HuH-7.5 (cell line): ENCODE measurements at regions not wholly inside any gene's neighbourhood (a gene's known extent, or its start where the extent isn't known, plus 50 kb on each side); places are given as distances from the start of the nearest gene placed in this dataset.
"Not testable (repeated sequence)": the region's sequence is repeated elsewhere in the genome, so short reads cannot be mapped to it uniquely, and the experiment has no call there.

Experiments
- DNase-seq: peaks from one replicate; pipeline ENCODE4 v3.0.0; 2011; ENCODE audit warnings: low spot score

DNA sequence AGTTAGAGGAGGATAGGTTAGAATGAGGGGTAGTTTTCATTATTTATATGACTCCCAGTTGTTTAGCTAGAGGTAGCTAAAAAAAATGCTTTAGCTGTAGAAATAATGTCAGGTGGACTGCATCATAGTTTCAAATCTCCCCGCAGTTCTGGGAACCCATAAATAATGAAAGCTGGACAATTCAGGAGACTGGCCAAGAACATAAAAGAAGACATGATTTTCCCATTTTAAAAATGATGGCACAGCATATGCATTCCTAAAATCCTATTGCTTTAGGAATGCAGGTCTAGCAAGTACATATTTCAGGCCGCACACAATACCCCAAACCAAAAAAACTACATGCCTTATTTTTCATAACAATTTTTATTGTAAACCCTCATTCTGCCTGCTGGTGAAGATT, 143.3 kb downstream of the CTH start:
- no peak for DNase-seq

DNA sequence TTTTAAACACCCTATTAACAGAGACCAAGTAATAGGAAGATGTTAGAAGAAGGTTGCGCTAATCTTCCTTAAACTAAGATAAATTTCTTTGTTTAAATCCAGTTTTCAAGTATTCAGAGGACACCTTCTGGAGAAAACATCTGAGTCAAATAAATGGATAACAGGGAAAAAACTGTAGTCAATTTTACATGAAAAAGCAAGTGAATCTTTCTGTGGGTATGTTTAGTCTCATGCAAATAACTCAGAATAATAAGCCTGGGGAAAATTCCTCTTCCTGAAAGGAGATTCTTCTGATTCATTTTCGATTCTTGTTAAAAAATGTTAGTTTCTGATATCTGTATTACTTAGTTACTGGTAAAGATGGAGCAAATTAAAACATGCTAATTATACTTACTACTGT, 145.5 kb downstream of the CTH start:
- DNase-seq, result no peak

DNA sequence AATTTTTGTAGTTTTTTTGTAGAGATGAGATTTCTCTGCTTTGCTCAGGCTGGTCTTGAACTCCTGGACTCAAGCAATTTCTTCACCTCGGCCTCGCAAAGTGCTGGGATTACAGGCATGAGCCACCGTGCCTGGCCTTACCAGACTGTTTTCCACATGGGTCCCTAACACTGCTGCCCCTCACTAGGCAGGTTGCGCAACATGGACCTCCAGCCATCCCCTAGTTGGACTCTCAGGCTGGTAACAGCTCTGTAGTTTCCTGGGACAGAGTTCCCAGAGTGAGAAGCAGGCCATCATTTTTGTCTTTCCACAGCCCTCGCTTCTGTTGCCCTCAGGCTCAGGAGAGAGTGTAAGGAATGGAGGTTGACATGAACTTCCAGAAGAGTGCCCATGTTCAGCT, 156.1 kb downstream of the CTH start:
- no peak for DNase-seq

DNA sequence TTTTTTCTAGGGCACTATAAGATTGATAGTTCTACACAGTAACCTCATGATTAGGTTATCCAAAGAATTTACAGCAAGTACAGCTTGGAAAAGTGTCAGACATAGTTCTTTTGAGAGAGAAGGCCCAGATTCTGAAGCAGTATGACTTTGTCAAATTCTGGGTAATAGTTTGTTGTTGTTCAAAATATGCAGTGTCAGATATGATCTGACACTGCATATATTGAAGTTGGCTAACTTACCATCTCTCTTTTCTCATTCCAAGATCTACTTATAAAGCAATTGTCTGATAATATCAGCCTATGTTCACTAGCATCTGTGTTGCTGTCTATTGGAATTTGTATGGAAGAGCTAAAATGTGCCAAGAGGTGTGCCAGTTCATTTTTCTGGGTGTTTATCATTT, 160.1 kb downstream of the CTH start:
- DNase-seq, result no peak

DNA sequence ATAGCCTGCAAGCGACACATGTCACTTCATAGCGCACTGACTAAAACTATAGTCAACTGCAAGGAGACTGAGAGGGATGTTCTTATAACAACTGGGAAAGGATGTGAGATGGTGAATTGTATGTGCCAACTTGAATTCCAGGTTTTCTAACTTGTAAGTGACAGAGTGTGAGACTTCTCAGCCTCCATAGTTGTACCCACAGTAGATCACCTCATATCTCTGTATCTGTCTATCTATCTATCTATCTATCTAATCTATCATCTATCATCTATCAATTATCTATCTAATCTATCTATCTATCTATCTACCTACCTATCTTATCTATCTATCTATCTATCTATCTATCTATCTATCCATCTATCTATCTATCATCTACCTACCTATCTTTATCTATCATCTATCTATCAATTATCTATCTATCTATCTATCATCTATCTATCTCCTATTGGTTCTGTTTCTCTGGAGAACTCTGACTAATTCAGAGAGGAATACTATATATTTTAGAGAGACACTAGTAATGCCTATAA, 162.3 kb downstream of the CTH start:
- DNase-seq, result no peak

DNA sequence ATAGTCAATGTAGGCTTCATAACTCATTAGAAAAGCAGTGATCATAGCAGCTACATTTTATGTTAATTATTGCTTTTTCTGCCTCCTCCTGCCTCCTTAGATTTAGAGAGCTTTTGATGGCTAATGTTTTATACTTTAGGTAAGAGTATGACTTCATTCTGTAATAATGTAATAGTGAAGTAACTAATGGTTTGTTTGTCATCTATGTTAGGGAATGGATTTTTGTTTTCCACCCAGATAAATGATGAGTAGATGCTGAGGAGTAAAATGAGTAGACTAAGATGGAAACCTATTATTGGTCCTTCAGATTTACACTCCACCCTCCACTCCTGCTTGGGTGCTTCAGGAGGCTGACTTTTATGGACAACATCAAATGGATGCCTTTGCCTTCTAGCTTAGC, 170.6 kb downstream of the CTH start:
- no peak for DNase-seq

DNA sequence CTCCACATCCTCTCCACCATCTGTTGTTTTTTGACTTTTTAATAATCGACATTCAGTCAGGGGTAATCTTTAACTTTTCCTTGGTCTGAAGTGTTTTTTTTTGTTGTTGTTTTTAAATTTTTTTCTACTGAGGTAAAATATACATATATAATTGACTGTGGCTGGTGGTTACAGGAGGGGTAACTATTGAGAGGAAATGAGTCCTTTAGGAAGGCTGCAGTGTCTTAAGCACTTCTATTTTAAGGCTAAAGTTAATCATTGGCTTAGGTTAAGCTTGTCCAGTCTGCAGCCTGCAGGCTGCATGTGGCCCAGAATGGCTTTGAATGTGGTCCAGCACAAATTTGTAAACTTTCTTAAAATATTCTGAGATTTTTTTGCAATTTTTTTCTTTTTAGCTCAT, 172.5 kb downstream of the CTH start:
- DNase-seq, result no peak

DNA sequence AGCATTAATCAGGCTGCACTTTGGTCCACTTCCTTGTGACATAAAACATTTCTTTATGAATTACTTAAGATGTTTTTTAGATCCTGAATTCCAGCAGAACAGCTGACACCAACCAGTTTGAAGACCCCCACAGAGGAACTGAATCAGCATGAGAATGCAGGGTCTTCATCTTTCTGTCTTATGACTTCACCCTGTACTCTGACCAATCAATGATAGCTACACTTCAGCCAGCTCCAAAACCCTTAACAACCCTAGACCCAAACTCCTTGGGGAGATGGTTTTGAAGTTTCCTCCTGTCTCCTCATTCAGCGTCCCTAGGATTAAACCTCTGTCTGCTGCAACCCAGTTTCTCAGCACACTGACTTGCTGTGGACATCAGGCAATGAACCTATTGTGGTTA, 175.0 kb downstream of the CTH start:
- DNase-seq, result no peak

DNA sequence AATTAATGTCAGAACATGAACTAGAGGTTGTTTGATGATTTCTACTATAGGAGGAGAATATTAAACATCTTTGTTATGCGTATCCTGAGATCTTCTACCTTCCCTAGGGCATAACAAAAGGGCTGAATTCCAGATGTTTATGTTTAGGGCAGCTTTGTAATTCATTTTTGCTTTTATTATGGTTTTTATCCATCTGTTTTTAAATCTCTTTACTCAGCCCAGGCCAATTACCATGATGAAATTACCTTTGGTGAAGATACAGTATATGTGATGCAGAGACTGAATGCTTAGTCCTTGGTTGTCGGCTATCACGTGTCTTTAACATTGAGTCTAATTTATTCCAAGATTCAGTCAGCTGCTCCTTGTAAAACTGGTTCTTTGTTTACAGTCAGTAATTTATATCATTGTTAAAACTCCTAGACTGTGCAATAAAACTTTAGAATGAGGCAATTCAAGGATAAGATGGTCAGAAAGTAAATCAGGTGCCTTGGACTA, 176.9 kb downstream of the CTH start:
- DNase-seq, result no peak

DNA sequence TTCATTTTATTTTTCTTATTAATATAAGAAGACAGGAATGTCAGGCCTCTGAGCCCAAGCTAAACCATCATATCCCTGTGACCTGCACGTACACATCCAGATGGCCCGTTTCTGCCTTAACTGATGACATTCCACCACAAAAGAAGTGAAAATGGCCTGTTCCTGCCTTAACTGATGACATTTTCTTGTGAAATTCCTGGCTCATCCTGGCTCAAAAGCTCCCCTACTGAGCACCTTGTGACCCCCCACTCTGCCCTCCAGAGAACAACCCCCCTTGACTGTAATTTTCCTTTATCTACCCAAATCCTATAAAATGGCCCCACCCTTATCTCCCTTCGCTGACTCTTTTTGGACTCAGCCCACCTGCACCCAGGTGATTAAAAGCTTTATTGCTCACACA, 182.5 kb downstream of the CTH start:
- DNase-seq, result not testable (repeated sequence)

DNA sequence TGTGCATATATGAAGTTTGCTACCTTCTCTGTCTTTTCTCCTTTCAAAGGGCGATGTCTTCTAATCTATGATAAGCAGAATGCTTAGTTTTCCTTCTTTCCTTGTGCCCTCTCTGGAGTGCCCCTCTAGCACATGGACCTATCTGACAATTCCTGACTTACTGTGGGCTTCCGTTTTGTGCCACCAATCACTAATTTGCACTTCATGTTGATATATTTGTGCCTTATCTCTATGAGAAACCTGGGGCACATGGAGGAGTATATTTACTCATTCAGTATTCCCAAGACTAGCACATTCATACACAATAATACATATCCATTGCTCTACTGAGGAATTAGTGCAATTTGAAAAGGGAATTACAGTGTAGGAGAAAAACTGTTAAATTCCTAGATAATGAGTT, 197.7 kb downstream of the CTH start:
- DNase-seq, result no peak

DNA sequence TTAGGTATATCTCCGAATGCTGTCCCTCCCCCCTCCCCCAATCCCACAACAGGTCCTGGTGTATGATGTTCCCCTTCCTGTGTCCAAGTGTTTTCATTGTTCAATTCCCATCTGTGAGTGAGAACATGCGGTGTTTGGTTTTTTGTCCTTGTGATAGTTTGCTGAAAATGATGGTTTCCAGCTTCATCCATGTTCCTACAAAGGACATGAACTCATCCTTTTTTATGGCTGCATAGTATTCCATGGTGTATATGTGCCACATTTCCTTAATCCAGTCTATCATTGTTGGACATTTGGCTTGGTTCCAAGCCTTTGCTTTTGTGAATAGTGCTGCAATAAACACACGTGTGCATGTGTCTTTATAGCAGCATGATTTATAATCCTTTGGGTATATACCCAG, 199.1 kb downstream of the CTH start:
- not testable (repeated sequence) for DNase-seq

DNA sequence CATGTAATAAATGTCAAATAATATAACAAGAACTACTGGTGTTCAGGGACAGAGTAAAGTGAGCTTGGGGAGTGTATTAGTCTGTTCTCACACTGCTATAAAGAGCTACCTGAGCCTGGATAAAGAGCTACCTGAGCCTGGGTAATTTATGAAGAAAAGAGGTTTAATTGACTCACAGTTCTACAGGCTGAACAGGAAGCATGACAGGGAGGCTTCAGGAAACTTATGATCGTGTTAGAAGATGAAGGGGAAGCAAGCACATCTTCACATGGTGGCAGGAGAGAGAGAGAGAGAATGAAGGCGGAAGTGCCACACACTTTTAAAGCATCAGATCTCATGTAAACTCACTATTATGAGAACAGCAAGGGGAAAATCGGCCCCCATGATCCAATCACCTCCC, 205.9 kb downstream of the CTH start:
- no peak for DNase-seq

DNA sequence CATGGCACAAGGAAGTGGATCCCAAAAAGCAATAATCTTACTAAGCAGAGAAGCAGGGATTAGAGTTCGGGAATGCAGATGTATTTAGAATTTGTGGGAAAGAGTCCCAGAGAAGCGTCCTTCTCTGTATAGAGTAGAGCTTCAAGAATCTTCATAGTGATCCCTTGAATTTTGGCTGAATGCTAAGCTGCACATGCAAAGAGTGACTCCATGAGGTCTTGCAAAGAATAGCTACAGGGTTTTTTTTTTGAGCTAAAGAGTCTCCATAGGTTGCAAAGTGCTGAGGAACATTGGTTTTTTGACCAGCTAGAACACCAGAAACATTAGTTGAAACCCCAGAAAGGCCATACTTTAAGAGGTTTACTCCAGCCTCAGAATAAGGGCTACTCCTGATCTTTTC, 206.7 kb downstream of the CTH start:
- no peak for DNase-seq

DNA sequence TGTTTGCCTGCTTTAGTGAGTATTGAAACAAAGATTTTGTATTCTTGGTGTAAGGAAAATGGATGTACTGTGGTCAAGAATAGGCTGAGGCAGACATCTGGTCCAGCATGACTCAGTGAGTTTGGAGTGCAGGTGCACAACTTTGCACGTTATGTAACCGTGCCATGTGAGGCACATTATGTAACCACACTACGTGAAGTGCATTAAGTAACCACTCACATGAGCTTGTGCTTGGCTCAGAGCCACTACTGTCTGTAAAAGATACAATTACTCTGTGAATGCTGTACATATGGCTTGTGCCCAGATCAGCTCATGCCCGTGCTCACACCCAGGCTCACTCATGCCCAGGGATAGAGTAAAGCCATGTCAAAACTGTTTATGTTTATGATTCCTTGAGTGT, 216.8 kb downstream of the CTH start:
- no peak for DNase-seq

DNA sequence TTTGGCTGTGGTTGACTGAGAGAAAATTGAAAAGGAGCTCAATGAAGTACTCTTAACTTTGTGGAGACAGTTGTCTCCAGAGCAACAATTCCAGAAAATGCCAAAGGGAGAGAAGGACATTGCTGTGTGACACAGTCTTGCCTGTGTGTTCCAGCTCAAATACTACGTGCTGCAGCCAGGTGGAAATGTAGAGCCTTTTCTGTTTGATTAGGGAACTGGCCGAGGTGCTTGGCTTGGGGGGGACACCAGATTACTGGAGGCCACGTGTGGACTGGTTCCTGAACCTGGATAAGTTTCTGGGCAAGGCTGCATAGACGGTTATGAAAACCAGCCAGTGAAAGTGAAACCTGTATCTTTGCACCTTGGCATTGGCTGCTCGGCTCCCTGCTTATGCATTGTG, 217.9 kb downstream of the CTH start:
- DNase-seq, result no peak

DNA sequence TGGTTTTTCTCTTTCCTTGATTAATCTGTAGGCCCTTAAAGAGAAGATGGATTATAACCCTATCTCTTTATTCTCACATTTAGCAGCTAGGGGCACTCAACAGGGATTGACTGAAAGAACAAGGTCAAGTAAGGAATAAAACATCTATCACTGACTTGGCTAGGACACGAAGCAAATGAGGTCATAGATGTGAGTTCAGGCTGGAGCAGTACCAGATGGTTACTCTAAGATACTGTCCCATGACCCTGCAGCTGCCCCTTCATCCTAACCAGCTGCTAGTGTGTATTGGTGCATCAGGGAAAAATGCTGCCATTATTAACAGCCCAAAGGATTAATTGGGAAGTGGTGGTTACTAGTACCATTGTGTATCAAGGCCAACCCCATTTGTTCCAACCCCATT, 221.9 kb downstream of the CTH start:
- no peak for DNase-seq

DNA sequence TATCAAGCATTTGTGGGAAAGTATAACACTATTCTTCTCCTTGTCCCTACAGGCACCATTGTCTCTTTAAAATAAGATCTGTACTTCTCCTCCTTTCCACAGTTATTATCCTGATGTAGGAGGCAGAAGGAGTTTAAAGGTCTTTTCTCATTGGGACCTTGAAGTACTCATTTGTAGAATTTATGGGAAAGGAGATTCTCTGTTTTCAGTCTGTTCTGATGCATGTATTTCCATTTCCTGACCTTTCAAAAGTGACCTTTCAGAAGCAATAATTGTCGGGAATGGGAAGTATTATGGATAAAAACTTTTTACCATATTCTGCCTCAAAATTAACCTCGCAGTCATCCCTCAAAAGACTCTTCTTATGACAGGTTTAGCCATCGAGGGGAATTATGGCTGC, 224.8 kb downstream of the CTH start:
- no peak for DNase-seq

DNA sequence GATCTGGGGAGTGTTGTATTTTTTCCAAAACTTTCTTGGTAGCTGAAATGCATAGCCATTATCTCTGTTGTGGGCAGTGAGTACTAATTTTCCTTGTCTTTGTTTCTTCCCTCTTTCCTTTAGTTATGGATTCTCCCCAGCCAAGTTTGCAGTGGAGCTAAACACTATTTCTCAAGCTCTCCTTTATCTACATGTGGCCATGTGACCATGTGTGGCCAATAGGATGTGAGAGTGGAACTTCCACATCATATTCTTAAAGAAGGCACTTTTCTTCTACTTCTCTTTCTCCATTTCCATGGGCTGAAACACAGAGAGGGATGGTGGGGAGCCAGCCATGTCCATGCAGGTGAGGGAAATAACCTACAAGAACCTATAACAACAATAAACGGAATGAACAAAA, 230.8 kb downstream of the CTH start:
- DNase-seq, result no peak

DNA sequence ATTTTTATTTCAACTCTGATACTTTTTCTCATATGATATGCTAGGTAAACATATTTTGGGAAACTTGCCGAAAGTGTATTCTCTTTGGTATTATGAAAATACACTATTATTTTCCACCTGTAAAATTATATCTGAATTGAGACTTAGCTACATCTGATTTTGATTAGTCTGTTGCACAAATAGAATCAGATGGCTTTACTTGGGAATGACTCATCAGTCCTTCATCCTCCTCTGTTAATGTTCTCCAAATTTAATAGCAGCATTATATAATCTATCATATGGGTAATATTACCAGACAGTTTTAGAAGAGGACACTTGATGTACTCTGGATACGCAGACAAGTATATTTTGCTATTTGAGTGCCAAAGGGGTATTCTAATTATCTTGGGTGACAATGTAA, 245.3 kb downstream of the CTH start:
- DNase-seq, result no peak

DNA sequence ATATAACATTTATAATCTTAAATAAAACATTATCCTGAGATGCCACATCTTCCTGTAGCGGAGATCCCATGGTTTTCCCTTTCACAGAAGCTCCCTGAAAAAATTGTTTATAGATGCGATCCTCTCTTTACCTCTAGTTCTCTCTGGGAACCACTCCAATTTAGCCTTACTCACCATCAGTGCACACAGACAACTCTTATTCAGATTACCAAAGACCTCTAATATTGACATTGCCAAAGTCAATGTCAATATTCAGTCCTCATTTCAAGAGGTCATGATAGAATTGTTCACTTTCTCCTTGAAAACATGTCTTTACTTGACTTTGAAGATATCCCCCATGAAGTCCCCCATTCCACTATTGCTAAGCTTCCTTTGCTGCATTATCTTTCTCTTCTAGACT, 248.8 kb downstream of the CTH start:
- DNase-seq, result no peak

DNA sequence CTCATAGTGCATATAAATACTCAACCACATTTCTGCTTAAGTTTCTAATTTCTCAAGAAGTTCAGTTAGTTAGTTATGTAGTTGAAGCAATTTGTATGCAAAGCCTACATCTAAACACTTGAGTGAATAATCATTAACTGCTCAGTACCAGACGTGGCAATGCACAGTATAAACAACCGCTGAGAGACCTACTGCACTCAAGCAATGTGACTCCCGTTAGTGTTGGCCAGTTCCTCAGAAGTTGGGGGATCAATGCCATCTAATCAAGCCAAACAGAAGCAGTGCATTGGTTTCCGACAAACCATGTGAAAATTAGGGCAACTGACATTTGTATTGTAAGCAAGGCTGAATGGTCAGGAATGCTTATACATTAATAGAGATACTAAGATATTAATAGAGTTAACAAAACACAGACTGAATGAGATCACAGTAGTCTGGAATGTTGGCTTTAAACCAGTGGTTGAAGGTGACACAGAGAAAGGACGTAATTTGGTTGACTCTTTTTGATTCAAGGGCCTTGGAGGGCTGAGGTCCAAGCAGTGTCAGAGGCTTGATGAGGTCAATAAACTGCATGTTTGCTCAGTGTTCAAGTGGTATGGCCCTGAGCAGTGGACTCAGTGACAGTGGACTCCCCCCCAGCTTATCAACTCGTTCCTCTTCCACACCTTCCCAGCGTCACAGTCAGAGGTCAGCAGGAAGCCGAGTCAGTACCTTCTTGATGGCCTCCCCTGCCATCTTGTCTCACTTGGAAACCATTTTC, 255.5 kb downstream of the CTH start:
- DNase-seq, result peak; percentile 2

DNA sequence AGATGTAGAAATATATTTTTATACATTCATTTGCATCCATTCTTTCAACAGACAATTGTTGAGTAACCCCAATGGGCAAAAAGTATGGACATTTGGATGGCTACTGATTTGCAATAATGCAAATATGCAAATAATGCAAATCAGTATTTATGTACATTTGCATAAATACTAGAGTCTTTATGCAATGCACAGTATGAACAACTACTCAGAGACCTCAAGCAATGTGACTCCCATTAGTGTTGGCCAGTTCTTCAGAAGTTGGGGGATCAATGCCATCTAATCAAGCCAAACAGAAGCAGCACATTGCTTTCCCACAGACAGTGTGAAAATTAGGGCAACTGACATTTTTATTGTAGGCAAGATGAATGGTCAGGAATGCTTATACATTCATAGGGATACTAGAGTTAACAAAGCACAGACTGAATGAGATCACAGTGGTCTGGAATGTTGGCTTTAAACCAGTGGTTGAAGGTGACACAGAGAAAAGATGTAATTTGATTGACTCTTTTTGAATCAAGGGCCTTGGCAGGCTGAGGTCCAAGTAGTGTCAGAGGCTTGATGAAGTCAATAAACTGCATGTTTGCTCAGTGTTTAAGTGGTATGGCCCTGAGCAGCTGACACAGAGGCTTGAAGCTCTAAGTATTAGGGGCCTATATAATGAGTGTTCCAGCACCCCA, 256.6 kb downstream of the CTH start:
- no peak for DNase-seq

DNA sequence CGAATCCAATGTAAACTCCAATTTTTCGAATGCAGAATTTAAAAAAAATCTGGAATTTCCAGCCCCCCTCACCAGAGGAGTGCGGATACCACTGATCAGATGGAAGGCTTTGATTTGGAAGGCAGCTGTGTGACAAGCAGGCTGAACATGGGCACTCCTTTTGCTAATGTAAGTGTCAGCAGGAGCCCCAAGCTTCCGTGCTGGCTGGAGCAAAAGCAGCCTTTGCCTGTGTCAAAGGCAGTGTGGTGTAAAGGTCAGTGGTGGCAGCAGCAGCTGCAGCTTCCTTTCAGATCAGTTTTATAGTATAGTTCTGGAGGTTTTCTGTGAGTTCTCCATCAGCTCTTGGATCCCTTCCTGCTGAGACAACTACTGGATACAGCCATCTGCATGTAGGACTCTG, 259.9 kb downstream of the CTH start:
- no peak for DNase-seq
